Natural killer cell (primary cell): ENCODE measurements at regions not wholly inside any gene's neighbourhood (a gene's known extent, or its start where the extent isn't known, plus 50 kb on each side); places are given as distances from the start of the nearest gene placed in this dataset.

ENCODE experiments used
- ATAC-seq, 3 donors: fragments of 150-1000 bp in 2 of 3; fragments of 200-7000 bp in 1 of 3; cut with Tn5 transposase; 1 replicate in 1 of 3; 2 replicates in 2 of 3; pipeline ENCODE4 v1.10.0; 2021; ENCODE audit warnings: mild to moderate bottlenecking in 2 of 3, moderate library complexity in 2 of 3
- DNase-seq, 2 donors: peaks; one replicate each; pipeline versions ENCODE4 v3.0.0 to v3.0.0-alpha.2; 2013 to 2021; ENCODE audit warnings: mixed read lengths in 1 of 2
- H3K27ac ChIP-seq: one replicate; pipeline ENCODE4 v1.5.1; 2013; ENCODE audit warnings: mild to moderate bottlenecking, low read length
- H3K27me3 ChIP-seq: one replicate; pipeline ENCODE4 v1.6.1; 2013; ENCODE audit warnings: low read length; ENCODE audit not compliant: control insufficient read depth, insufficient read depth
- H3K36me3 ChIP-seq: one replicate; pipeline ENCODE4 v1.6.1; 2013; ENCODE audit warnings: low read length; ENCODE audit not compliant: control insufficient read depth, insufficient read depth
- H3K4me1 ChIP-seq: one replicate; pipeline ENCODE4 v1.6.1; 2013; ENCODE audit warnings: low read length; ENCODE audit not compliant: control insufficient read depth, insufficient read depth
- H3K4me3 ChIP-seq: one replicate; pipeline ENCODE4 v1.5.1; 2013; ENCODE audit warnings: low read length
- H3K9me3 ChIP-seq: one replicate; pipeline ENCODE4 v1.6.1; 2013; ENCODE audit warnings: low read length; ENCODE audit not compliant: control insufficient read depth, insufficient read depth
- H3K27ac Mint-ChIP-seq, 2 donors: one replicate each; pipeline ENCODE4 v1.8.0; 2022; ENCODE audit warnings: mild to moderate bottlenecking in 2 of 2, mixed read lengths in 2 of 2, moderate library complexity in 1 of 2
- H3K27me3 Mint-ChIP-seq, 2 donors: one replicate each; pipeline ENCODE4 v1.8.0; 2022; ENCODE audit warnings: low read depth in 2 of 2, mixed read lengths in 2 of 2
- H3K36me3 Mint-ChIP-seq: one replicate; pipeline ENCODE4 v1.8.0; 2022; ENCODE audit warnings: mixed read lengths
- H3K4me1 Mint-ChIP-seq, 2 donors: one replicate each; pipeline ENCODE4 v1.8.0; 2022; ENCODE audit warnings: mixed read lengths in 2 of 2
- H3K4me3 Mint-ChIP-seq: one replicate; pipeline ENCODE4 v1.8.0; 2022; ENCODE audit warnings: mild to moderate bottlenecking, moderate library complexity, mixed read lengths
- H3K9me3 Mint-ChIP-seq, 2 donors: one replicate each; pipeline ENCODE4 v1.8.0; 2022; ENCODE audit warnings: mixed read lengths in 2 of 2
- CTCF ChIP-seq: fragments of 200-600 bp; IDR thresholded peaks from one replicate; pipeline ENCODE4 v1.8.0; 2022; ENCODE audit warnings: antibody characterized with exemption
- whole genome bisulfite sequencing: methylation state at CpG from one replicate; pipeline ENCODE4 v1.1.7; 2013; ENCODE audit warnings: missing lambda C conversion rate; ENCODE audit not compliant: insufficient coverage; 5-methylcytosine and 5-hydroxymethylcytosine counted together
- intact Hi-C: fragments of 100-400 bp; cut with micrococcal nuclease; formaldehyde crosslinking; loops from one replicate; pipeline ENCODE4 v1.14.2; 2022

- intact Hi-C loops: no loop called here
- no peaks in the 10 kb centered on the region for H3K27me3 Mint-ChIP-seq
- DNase-seq (no peak), ATAC-seq (no peak)
- Histone ChIP-seq H3K4me1 (no peaks in the 10 kb centered on the region), H3K4me3 (no peak overlapping the region), H3K9me3 (no peaks in the 10 kb centered on the region), H3K27ac (no peak overlapping the region), H3K36me3 (no peaks in the 10 kb centered on the region), H3K27me3 (no peaks in the 10 kb centered on the region)
- H3K9me3 Mint-ChIP-seq: peaks cover 6 to 8% of the 10 kb centered on the region in 2 donors
- H3K36me3 Mint-ChIP-seq: no peaks in the 10 kb centered on the region
- 90% methylated on average over 2 of the region's 2 CpGs for WGBS
- no peaks in the 10 kb centered on the region for H3K4me1 Mint-ChIP-seq
- no peak overlapping the region for H3K4me3 Mint-ChIP-seq
- no peak for TF ChIP-seq CTCF
- no peak overlapping the region for H3K27ac Mint-ChIP-seq
These were observed 158.7 kb upstream of the FST start for GRCh38 chr5:53321721-53322120.

- TF ChIP-seq CTCF: no peak
- WGBS: 71% methylated on average over 1 of the region's 1 CpG
- Histone ChIP-seq H3K36me3 (no peaks in the 10 kb centered on the region), H3K27ac (no peak overlapping the region), H3K27me3 (no peaks in the 10 kb centered on the region), H3K4me3 (no peak overlapping the region), H3K4me1 (no peaks in the 10 kb centered on the region), H3K9me3 (no peaks in the 10 kb centered on the region)
- Mint-ChIP-seq H3K4me3 (no peak overlapping the region), H3K9me3 (peaks cover 3 to 4% of the 10 kb centered on the region in 2 donors), H3K27me3 (no peaks in the 10 kb centered on the region), H3K4me1 (no peaks in the 10 kb centered on the region), H3K27ac (no peak overlapping the region), H3K36me3 (no peaks in the 10 kb centered on the region)
- ATAC-seq (no peak), DNase-seq (no peak)
- intact Hi-C loops: no loop called here
These were observed 158.2 kb upstream of the FST start for GRCh38 chr5:53322257-53322656.

GRCh38 chr5:53323511-53323910 is 156.9 kb upstream of the FST start:
- no peak overlapping the region for H3K4me3 ChIP-seq
- intact Hi-C loops: no loop called here
- ATAC-seq (no peak), DNase-seq (no peak)
- Mint-ChIP-seq H3K27ac (no peak overlapping the region), H3K36me3 (no peaks in the 10 kb centered on the region), H3K27me3 (no peaks in the 10 kb centered on the region), H3K4me3 (no peak overlapping the region), H3K4me1 (no peaks in the 10 kb centered on the region), H3K9me3 (peaks cover 2 to 3% of the 10 kb centered on the region in 2 donors)
- WGBS: 100% methylated on average over 2 of the region's 2 CpGs
- no peak for TF ChIP-seq CTCF
- no peaks in the 10 kb centered on the region for H3K36me3 ChIP-seq
- no peaks in the 10 kb centered on the region for H3K9me3 ChIP-seq
- no peaks in the 10 kb centered on the region for H3K4me1 ChIP-seq
- no peaks in the 10 kb centered on the region for H3K27me3 ChIP-seq
- no peak overlapping the region for H3K27ac ChIP-seq

- peaks cover 2 to 3% of the 10 kb centered on the region in 2 donors for H3K9me3 Mint-ChIP-seq
- no peak overlapping the region for H3K4me3 Mint-ChIP-seq
- H3K36me3 ChIP-seq: no peaks in the 10 kb centered on the region
- intact Hi-C loops: no loop called here
- no peak overlapping the region for H3K27ac Mint-ChIP-seq
- TF ChIP-seq CTCF: no peak
- no peaks in the 10 kb centered on the region for H3K4me1 ChIP-seq
- no peaks in the 10 kb centered on the region for H3K27me3 Mint-ChIP-seq
- WGBS: 61% methylated on average over 1 of the region's 1 CpG
- ATAC-seq: no peak
- H3K4me3 ChIP-seq: no peak overlapping the region
- H3K9me3 ChIP-seq: no peaks in the 10 kb centered on the region
- DNase-seq: no peak
- H3K36me3 Mint-ChIP-seq: no peaks in the 10 kb centered on the region
- H3K27ac ChIP-seq: no peak overlapping the region
- H3K4me1 Mint-ChIP-seq: no peaks in the 10 kb centered on the region
- no peaks in the 10 kb centered on the region for H3K27me3 ChIP-seq
These were observed 156.3 kb upstream of the FST start for GRCh38 chr5:53323943-53324642.
